Adipocyte (in vitro differentiated cells): ENCODE measurements at regions not wholly inside any gene's neighbourhood (a gene's known extent, or its start where the extent isn't known, plus 50 kb on each side); places are given as distances from the start of the nearest gene placed in this dataset.

Experiments
- DNase-seq: peaks from one replicate; pipeline ENCODE4 v3.0.0-alpha.2; 2015; ENCODE audit warnings: low read depth
- H3K27me3 ChIP-seq: replicated peaks from 2 replicates; pipeline ENCODE4 v1.7.0; 2013; ENCODE audit warnings: mild to moderate bottlenecking, low read length, moderate library complexity; ENCODE audit not compliant: control insufficient read depth, insufficient read depth
- H3K36me3 ChIP-seq: 2 replicates; pipeline ENCODE4 v1.7.0; 2013; ENCODE audit warnings: low read length, mild to moderate bottlenecking, moderate library complexity; ENCODE audit not compliant: control insufficient read depth, insufficient read depth, severe bottlenecking
- H3K4me1 ChIP-seq: 2 replicates; pipeline ENCODE4 v1.7.0; 2013; ENCODE audit warnings: mild to moderate bottlenecking, low read length, moderate library complexity; ENCODE audit not compliant: control insufficient read depth, insufficient read depth
- H3K4me3 ChIP-seq: 2 replicates; pipeline ENCODE4 v1.7.0; 2013; ENCODE audit warnings: mild to moderate bottlenecking, low read length, moderate library complexity
- H3K9ac ChIP-seq: 2 replicates; pipeline ENCODE4 v1.7.0; 2013; ENCODE audit warnings: mild to moderate bottlenecking, low read length, moderate library complexity
- H3K9me3 ChIP-seq: 2 replicates; pipeline ENCODE4 v1.7.0; 2013; ENCODE audit warnings: mild to moderate bottlenecking, low read length, moderate library complexity; ENCODE audit not compliant: control insufficient read depth

GRCh38 chr5:172588380-172588779 is 52.7 kb upstream of the NEURL1B start:
- no peak overlapping the region for H3K4me3 ChIP-seq
- H3K36me3 ChIP-seq, result no peaks in the 10 kb centered on the region
- H3K27me3 ChIP-seq, result peaks cover 49% of the 10 kb centered on the region
- DNase-seq, result no peak
- H3K4me1 ChIP-seq, result peaks cover 7% of the 10 kb centered on the region
- no peak overlapping the region for H3K9ac ChIP-seq
- no peaks in the 10 kb centered on the region for H3K9me3 ChIP-seq

- H3K27me3 ChIP-seq, result peaks cover 58% of the 10 kb centered on the region
- peaks cover 7% of the 10 kb centered on the region for H3K4me1 ChIP-seq
- no peak for DNase-seq
- H3K9ac ChIP-seq, result no peak overlapping the region
- no peaks in the 10 kb centered on the region for H3K36me3 ChIP-seq
- H3K4me3 ChIP-seq, result no peak overlapping the region
- H3K9me3 ChIP-seq, result no peaks in the 10 kb centered on the region
Measured at GRCh38 chr5:172587061-172587405, 54.0 kb upstream of the NEURL1B start.

GRCh38 chr5:172586125-172587060 is 54.7 kb upstream of the NEURL1B start:
- peaks cover 7% of the 10 kb centered on the region for H3K4me1 ChIP-seq
- H3K36me3 ChIP-seq, result no peaks in the 10 kb centered on the region
- no peak overlapping the region for H3K4me3 ChIP-seq
- no peak for DNase-seq
- no peak overlapping the region for H3K9ac ChIP-seq
- no peaks in the 10 kb centered on the region for H3K9me3 ChIP-seq
- peaks cover 54% of the 10 kb centered on the region for H3K27me3 ChIP-seq

- H3K36me3 ChIP-seq, result no peaks in the 10 kb centered on the region
- DNase-seq, result no peak
- H3K9ac ChIP-seq, result no peak overlapping the region
- no peaks in the 10 kb centered on the region for H3K9me3 ChIP-seq
- no peak overlapping the region for H3K4me3 ChIP-seq
- peaks cover 62% of the 10 kb centered on the region for H3K27me3 ChIP-seq
- H3K4me1 ChIP-seq, result peaks cover 7% of the 10 kb centered on the region
Measured at GRCh38 chr5:172585114-172585513, 55.9 kb upstream of the NEURL1B start.

- H3K4me1 ChIP-seq, result peaks cover 7% of the 10 kb centered on the region
- no peak for DNase-seq
- H3K27me3 ChIP-seq, result peaks cover 67% of the 10 kb centered on the region
Measured at GRCh38 chr5:172584638-172585037, 56.4 kb upstream of the NEURL1B start.

GRCh38 chr5:172583931-172584511 is 57.0 kb upstream of the NEURL1B start:
- no peak for DNase-seq
- H3K27me3 ChIP-seq, result peaks cover 70% of the 10 kb centered on the region
- H3K9me3 ChIP-seq, result no peaks in the 10 kb centered on the region
- H3K9ac ChIP-seq, result no peak overlapping the region
- H3K4me1 ChIP-seq, result peaks cover 7% of the 10 kb centered on the region
- H3K4me3 ChIP-seq, result no peak overlapping the region
- H3K36me3 ChIP-seq, result no peaks in the 10 kb centered on the region

More at GRCh38 chr5:172584638-172585037, 56.4 kb upstream of the NEURL1B start:
- H3K4me3 ChIP-seq, result no peak overlapping the region
- no peaks in the 10 kb centered on the region for H3K9me3 ChIP-seq
- H3K9ac ChIP-seq, result no peak overlapping the region
- no peaks in the 10 kb centered on the region for H3K36me3 ChIP-seq

- Histone ChIP-seq H3K9me3 (no peaks in the 10 kb centered on the region), H3K4me3 (no peak overlapping the region), H3K27me3 (peaks cover 74% of the 10 kb centered on the region), H3K4me1 (peaks cover 7% of the 10 kb centered on the region), H3K9ac (no peak overlapping the region), H3K36me3 (no peaks in the 10 kb centered on the region)
- no peak for DNase-seq
Measured at GRCh38 chr5:172582940-172583339, 58.1 kb upstream of the NEURL1B start.

GRCh38 chr5:172581315-172581714 is 59.7 kb upstream of the NEURL1B start:
- H3K36me3 ChIP-seq, result no peaks in the 10 kb centered on the region
- peaks cover 78% of the 10 kb centered on the region for H3K27me3 ChIP-seq
- H3K4me1 ChIP-seq, result peaks cover 7% of the 10 kb centered on the region
- H3K4me3 ChIP-seq, result no peak overlapping the region
- DNase-seq, result no peak
- H3K9ac ChIP-seq, result no peak overlapping the region
- no peaks in the 10 kb centered on the region for H3K9me3 ChIP-seq

- Histone ChIP-seq H3K4me3 (no peak overlapping the region), H3K4me1 (peaks cover 7% of the 10 kb centered on the region), H3K27me3 (peaks cover 76% of the 10 kb centered on the region), H3K9ac (no peak overlapping the region), H3K9me3 (no peaks in the 10 kb centered on the region), H3K36me3 (no peaks in the 10 kb centered on the region)
- no peak for DNase-seq
Measured at GRCh38 chr5:172579403-172579990, 61.6 kb upstream of the NEURL1B start.

GRCh38 chr5:172577267-172577909 is 63.7 kb upstream of the NEURL1B start:
- Histone ChIP-seq H3K4me3 (no peak overlapping the region), H3K9me3 (no peaks in the 10 kb centered on the region), H3K9ac (no peak overlapping the region), H3K27me3 (peaks cover 70% of the 10 kb centered on the region), H3K4me1 (no peaks in the 10 kb centered on the region), H3K36me3 (no peaks in the 10 kb centered on the region)
- no peak for DNase-seq
